ENCODE measurements at regions not wholly inside any gene's neighbourhood (a gene's known extent, or its start where the extent isn't known, plus 50 kb on each side); places are given as distances from the start of the nearest gene placed in this dataset.

DNA sequence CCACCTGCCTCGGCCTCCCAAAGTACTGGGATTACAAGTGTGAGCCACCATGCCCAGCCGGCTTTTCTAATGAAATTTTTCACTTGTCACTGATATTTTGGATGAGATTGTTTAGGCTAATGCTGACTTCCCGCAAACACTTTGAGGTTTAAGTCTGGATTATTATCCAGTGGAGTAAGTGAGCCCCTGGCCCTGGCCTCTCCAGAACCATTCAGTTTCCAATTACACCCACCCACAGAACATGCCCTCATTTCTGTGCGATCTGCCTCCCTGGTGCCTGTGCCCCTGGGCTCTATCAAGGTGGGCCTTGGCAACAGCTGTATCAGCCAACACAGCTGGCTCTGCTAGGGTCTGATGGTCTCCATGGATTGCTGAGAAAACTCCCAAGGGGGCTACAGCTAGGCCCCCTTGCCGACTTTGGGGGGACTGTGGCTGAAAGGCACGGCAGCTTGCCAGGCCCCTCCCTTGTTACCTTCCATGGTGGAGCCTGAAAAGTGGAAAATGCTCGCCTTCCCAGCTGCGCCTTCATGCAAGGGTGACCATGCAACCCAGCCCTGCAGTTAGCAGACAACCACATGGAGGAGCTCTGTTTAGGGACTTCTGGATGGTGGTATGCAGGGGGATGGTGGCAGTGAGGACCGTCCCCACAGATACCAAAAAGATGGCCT lies 288.9 kb downstream of the FAM43A start (continued):
- no peak for TF ChIP-seq ZBTB10 (CRISPR knock-in tag; IDR thresholded peaks at IDR 0.05; ENCODE audit: borderline replicate concordance)
- TF ChIP-seq, protein P1, sequence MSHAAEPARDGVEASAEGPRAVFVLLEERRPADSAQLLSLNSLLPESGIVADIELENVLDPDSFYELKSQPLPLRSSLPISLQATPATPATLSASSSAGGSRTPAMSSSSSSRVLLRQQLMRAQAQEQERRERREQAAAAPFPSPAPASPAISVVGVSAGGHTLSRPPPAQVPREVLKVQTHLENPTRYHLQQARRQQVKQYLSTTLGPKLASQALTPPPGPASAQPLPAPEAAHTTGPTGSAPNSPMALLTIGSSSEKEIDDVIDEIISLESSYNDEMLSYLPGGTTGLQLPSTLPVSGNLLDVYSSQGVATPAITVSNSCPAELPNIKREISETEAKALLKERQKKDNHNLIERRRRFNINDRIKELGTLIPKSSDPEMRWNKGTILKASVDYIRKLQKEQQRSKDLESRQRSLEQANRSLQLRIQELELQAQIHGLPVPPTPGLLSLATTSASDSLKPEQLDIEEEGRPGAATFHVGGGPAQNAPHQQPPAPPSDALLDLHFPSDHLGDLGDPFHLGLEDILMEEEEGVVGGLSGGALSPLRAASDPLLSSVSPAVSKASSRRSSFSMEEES (CRISPR knock-in tag; IDR thresholded peaks at IDR 0.05) = no peak

DNA sequence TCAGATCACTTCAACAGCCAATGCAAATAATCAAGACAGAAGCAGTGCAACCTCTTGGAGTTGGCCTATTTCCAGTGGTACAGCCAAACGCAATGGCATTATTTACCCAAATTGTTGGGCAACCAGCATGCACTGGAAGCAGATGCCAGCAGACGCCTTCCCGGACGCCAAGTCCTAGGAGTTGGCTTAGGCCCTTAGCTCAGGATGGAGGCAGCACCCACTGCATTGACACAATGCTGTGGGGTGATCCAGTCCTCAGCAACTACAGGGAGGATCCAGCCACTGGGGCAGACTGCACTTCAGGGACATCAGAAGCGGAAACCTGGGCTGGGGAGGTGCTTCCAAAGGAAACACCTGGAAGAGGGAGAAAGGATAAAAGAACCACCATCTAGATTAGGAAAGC lies 290.4 kb downstream of the FAM43A start:
- no peak for FAIRE-seq
- CTCF ChIA-PET (ENCODE audit: low intra/inter-chr PET ratio, low total read pairs) = no interaction called here
- Histone ChIP-seq H2AFZ (ENCODE audit: low read length) (no peak overlapping the region), H3K36me3 (replicated peaks in 1 of 2; ENCODE audit: control insufficient read depth in 1 of 2, insufficient read depth in 2 of 2, low read length in 2 of 2) (no peaks in the 10 kb centered on the region), H3K79me2 (ENCODE audit: insufficient read depth, low read length) (no peaks in the 10 kb centered on the region), H4K20me1 (ENCODE audit: insufficient read depth, low read length) (no peaks in the 10 kb centered on the region), H3K9ac (ENCODE audit: insufficient read depth, low read depth, low read length) (no peak overlapping the region), H3K9me3 (ENCODE audit: low read length) (no peaks in the 10 kb centered on the region), H3K27ac (ENCODE audit: extremely low read length, insufficient read depth, low read length) (no peak overlapping the region), H3K4me2 (ENCODE audit: low read depth, low read length) (no peak overlapping the region), H3K4me3 (replicated peaks in 1 of 3; ENCODE audit: insufficient read depth in 1 of 3, low read depth in 2 of 3, low read length in 3 of 3) (no peak overlapping the region), H3K27me3 (ENCODE audit: control insufficient read depth in 1 of 2, insufficient read depth in 2 of 2, low read length in 2 of 2) (peaks cover 1 to 23% of the 10 kb centered on the region in 2 experiments; a peak in 4 of 5 replicates), H3K4me1 (ENCODE audit: insufficient read depth, low read length) (peaks cover 12% of the 10 kb centered on the region)
- intact Hi-C loops (cut with micrococcal nuclease; ENCODE audit: unreplicated experiment) = no loop called here
- in situ Hi-C loops (cut with HindIII; ENCODE audit: extremely low pct_ligation_motif_present, low pct_unique_long_range_greater_than_20kb) = no loop called here
- POLR2A ChIA-PET = no interaction called here
- no peak for TF ChIP-seq ZNF563 (CRISPR knock-in tag; IDR thresholded peaks at IDR 0.05)
- WGBS (ENCODE audit: low lambda C conversion rate) = 25% methylated on average over 2 of the region's 5 CpGs
- no peak for ATAC-seq
- no peak for DNase-seq (ENCODE audit: low spot score)
- BruUV-seq (replicated peaks) = no TSS peak
